GM18868 (cell line): ENCODE measurements at regions not wholly inside any gene's neighbourhood (a gene's known extent, or its start where the extent isn't known, plus 50 kb on each side); places are given as distances from the start of the nearest gene placed in this dataset.

Experiments
- ATAC-seq: cut with Tn5 transposase; IDR thresholded peaks from one replicate; pipeline ENCODE4 v1.9.1; 2021; ENCODE audit warnings: mild to moderate bottlenecking, moderate library complexity; ENCODE audit not compliant: unreplicated experiment

DNA sequence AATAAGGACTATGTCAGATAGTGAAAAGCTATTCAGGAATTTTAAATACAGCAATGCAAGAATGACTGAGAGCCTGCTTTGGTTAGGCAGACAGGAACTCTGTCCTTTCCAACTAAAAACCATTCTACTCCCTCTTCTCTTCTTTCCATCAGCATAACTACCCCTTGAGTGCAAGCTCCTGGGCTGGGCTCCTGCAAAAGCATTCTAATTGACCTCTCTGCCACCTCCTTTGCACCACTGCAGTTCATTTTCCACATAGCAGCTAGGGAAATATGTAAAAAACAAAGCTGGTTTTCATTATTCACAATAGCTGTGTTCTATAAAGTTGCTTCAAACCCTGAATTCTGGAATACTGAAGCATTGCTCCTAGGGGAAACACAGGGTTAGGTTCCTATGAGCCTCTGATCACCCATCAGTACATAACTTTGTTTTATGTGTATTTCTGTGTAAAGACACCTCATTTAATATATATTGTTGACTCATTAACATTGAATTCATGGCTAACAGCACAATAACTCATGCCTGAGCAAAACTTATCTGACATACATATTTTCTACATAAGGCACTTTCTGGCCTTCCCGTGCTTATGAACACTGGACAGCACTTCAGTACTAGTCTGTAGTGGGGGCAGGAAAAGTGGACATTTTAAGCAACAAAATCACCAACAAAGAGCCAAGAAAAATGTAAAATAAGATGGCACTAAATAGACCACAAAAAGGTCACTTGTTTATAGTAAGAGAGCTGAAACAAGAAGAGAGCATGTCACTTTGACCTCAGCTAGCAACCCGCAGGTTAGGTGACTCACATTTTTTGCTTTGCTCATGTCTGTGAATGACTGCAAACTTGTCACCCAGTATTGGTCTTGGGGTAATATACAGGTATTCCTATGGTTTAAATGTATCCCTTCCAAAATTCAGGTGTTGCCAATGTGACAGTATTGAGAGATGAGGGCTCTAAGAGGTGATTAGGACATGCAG is 57.9 kb upstream of the IRF2BP2 start:
- ATAC-seq = no peak

- ATAC-seq = no peak
Observed at GRCh38 chr1:234666761-234667160, 56.8 kb upstream of the IRF2BP2 start.

GRCh38 chr1:234665975-234666605 is 56.1 kb upstream of the IRF2BP2 start:
- no peak for ATAC-seq

GRCh38 chr1:234662148-234662547 is 52.2 kb upstream of the IRF2BP2 start:
- ATAC-seq = no peak

GRCh38 chr1:234661317-234661928 is 51.4 kb upstream of the IRF2BP2 start:
- ATAC-seq = no peak

DNA sequence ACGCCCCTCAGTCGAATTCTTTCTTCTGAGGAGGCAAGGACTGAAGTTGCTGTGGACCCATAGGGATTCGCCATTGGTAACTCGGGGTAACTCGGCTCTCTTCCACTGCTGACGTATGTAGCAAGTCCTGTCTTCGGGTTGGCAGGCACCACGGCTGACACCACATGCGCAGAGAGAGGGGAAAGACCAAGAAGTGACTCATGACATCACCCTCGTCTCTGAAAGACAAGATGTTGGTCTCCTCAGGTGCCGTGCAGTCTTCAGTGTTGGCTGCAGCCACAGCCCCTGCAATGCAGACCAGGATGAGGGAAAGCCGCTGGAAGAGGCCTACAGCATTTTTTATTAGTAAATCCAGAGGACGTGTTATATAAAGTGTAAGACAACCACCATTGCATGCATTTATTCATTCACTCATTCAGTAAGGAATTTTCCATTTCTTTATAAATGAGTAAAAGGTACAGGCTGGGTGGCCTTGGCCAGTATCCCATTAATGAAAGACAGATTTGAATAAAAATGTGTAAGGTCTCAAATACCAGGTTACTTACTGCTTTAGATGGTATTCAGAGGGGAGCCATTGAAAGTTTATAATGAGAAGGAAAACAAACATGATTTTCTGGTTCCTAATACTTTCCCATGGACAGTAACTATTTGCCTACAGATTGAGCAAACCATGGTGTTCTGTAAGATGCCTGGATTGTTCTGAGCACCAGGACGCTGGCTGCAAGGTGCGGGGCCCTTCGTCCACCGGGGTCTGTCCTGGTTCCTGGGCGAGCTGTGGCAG is 50.7 kb upstream of the IRF2BP2 start:
- no peak for ATAC-seq
